ENCODE measurements at regions not wholly inside any gene's neighbourhood (a gene's known extent, or its start where the extent isn't known, plus 50 kb on each side); places are given as distances from the start of the nearest gene placed in this dataset.

DNA sequence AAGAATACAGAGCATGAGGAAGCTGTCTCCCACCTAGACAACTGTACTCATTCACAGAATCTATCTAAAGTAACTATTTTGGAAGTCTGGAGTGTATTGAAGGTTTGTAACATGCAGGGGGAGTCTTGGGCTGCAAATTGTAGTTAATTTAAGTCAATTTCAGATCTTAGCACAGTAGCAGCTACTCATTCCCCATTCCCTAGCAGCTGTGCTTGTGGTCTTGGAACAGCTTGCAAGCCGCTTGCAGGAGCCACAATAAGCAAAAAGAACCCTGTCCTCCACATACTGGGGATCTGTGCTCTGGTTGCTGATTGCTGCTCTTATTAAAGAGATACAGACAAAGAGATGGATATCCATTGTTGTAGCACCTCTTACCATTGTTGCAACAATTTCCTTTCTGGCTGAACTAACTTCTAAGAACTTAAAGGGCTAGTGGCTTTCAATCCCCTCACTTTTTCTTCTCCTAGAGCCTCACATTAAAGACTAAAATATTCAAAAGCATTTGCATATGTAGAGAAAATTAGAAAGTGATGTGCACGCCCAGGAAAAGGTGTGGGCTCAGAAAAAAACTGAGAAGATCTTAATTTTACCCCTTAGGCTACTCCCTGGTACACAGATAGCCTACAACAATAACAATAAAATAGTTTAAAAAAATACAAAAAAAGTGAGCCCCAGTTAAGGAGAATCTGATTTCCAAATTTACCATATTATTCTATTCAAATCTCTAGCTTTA is 1775.1 kb upstream of the PIK3C3 start:
- no peak for TF ChIP-seq EP300 (IDR thresholded peaks at IDR 0.05)
- TF ChIP-seq, protein P1, sequence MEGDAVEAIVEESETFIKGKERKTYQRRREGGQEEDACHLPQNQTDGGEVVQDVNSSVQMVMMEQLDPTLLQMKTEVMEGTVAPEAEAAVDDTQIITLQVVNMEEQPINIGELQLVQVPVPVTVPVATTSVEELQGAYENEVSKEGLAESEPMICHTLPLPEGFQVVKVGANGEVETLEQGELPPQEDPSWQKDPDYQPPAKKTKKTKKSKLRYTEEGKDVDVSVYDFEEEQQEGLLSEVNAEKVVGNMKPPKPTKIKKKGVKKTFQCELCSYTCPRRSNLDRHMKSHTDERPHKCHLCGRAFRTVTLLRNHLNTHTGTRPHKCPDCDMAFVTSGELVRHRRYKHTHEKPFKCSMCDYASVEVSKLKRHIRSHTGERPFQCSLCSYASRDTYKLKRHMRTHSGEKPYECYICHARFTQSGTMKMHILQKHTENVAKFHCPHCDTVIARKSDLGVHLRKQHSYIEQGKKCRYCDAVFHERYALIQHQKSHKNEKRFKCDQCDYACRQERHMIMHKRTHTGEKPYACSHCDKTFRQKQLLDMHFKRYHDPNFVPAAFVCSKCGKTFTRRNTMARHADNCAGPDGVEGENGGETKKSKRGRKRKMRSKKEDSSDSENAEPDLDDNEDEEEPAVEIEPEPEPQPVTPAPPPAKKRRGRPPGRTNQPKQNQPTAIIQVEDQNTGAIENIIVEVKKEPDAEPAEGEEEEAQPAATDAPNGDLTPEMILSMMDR (IDR thresholded peaks at IDR 0.05) = no peak
